ENCODE measurements at regions not wholly inside any gene's neighbourhood (a gene's known extent, or its start where the extent isn't known, plus 50 kb on each side); places are given as distances from the start of the nearest gene placed in this dataset.
A peak's percentile ranks its signal among the peaks of the same experiment; 100 is the strongest.
"Not testable (repeated sequence)": the region's sequence is repeated elsewhere in the genome, so short reads cannot be mapped to it uniquely, and the experiment has no call there.

- no peak for DNase-seq
Observed at GRCh38 chr2:131641414-131642206, 113.9 kb downstream of the CCDC74A start.

- DNase-seq = not testable (repeated sequence)
Observed at GRCh38 chr2:131643180-131643579, 115.5 kb downstream of the CCDC74A start.

GRCh38 chr2:131645177-131645765 lies 117.6 kb downstream of the CCDC74A start:
- no peak for DNase-seq

- DNase-seq = not testable (repeated sequence)
Observed at GRCh38 chr2:131646220-131646619, 118.5 kb downstream of the CCDC74A start.

- DNase-seq = no peak
Observed at GRCh38 chr2:131646669-131647297, 119.1 kb downstream of the CCDC74A start.

- not testable (repeated sequence) for DNase-seq
Observed at GRCh38 chr2:131648565-131648964, 120.9 kb downstream of the CCDC74A start.

GRCh38 chr2:131652246-131652645 lies 124.6 kb downstream of the CCDC74A start:
- not testable (repeated sequence) for DNase-seq

- not testable (repeated sequence) for DNase-seq
Observed at GRCh38 chr2:131654107-131654506, 126.4 kb downstream of the CCDC74A start.

- no peak for DNase-seq
Observed at GRCh38 chr2:131656816-131657633, 129.3 kb downstream of the CCDC74A start.

GRCh38 chr2:131657895-131658768 lies 130.4 kb downstream of the CCDC74A start:
- no peak for DNase-seq

GRCh38 chr2:131658769-131659131 lies 131.1 kb downstream of the CCDC74A start:
- DNase-seq = no peak

- no peak for DNase-seq
Observed at GRCh38 chr2:131659168-131659572, 131.5 kb downstream of the CCDC74A start.

GRCh38 chr2:131661101-131661782 lies 133.6 kb downstream of the CCDC74A start:
- DNase-seq = peak; percentile 87

- DNase-seq = not testable (repeated sequence)
Observed at GRCh38 chr2:131661884-131662535, 134.3 kb downstream of the CCDC74A start.

GRCh38 chr2:131663501-131663900 lies 135.8 kb downstream of the CCDC74A start:
- DNase-seq = not testable (repeated sequence)

GRCh38 chr2:131665716-131666115 lies 138.0 kb downstream of the CCDC74A start:
- DNase-seq = not testable (repeated sequence)

- DNase-seq = not testable (repeated sequence)
Observed at GRCh38 chr2:131668794-131669540, 141.3 kb downstream of the CCDC74A start.

- DNase-seq = not testable (repeated sequence)
Observed at GRCh38 chr2:131671841-131672470, 144.3 kb downstream of the CCDC74A start.

All from NCI-H2029 (cell line).